PC-9 (cell line): ENCODE measurements at regions not wholly inside any gene's neighbourhood (a gene's known extent, or its start where the extent isn't known, plus 50 kb on each side); places are given as distances from the start of the nearest gene placed in this dataset.

Experiments
- EZH2 ChIP-seq: fragments of 200-600 bp; sonication (generic); IDR thresholded peaks from 2 replicates; pipeline ENCODE4 v1.8.0; 2017; ENCODE audit warnings: antibody characterized with exemption, low read depth
- TF ChIP-seq, protein P1 (sequence below): fragments of 200-600 bp; sonication (generic); conservative IDR thresholded peaks from 2 replicates; pipeline ENCODE4 v1.6.1; 2017; ENCODE audit warnings: mixed run types, antibody characterized with exemption, mild to moderate bottlenecking, moderate library complexity

DNA sequence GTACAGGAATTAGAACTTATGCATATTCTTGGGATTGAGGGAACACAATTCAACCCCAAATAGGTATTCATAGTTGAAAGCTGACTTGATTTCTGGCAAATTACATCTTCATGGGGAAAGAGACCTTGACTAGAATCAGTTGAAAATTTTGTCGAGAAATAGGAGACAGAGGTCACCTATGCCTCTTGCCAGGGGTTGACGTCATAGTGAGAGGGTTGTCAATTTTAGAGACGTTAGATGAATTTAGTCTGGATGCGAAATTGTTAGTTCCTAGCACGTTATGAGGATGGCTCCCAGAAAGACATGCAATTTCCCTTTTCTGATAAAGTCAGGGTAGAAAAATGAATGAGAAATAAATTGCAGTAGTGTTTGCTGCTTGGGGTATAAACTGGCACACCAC, 59.3 kb downstream of the SEC61G start:
- TF ChIP-seq, protein P1, sequence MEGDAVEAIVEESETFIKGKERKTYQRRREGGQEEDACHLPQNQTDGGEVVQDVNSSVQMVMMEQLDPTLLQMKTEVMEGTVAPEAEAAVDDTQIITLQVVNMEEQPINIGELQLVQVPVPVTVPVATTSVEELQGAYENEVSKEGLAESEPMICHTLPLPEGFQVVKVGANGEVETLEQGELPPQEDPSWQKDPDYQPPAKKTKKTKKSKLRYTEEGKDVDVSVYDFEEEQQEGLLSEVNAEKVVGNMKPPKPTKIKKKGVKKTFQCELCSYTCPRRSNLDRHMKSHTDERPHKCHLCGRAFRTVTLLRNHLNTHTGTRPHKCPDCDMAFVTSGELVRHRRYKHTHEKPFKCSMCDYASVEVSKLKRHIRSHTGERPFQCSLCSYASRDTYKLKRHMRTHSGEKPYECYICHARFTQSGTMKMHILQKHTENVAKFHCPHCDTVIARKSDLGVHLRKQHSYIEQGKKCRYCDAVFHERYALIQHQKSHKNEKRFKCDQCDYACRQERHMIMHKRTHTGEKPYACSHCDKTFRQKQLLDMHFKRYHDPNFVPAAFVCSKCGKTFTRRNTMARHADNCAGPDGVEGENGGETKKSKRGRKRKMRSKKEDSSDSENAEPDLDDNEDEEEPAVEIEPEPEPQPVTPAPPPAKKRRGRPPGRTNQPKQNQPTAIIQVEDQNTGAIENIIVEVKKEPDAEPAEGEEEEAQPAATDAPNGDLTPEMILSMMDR: no peak
- TF ChIP-seq EZH2: no peak
